ENCODE measurements at regions not wholly inside any gene's neighbourhood (a gene's known extent, or its start where the extent isn't known, plus 50 kb on each side); places are given as distances from the start of the nearest gene placed in this dataset.

DNA sequence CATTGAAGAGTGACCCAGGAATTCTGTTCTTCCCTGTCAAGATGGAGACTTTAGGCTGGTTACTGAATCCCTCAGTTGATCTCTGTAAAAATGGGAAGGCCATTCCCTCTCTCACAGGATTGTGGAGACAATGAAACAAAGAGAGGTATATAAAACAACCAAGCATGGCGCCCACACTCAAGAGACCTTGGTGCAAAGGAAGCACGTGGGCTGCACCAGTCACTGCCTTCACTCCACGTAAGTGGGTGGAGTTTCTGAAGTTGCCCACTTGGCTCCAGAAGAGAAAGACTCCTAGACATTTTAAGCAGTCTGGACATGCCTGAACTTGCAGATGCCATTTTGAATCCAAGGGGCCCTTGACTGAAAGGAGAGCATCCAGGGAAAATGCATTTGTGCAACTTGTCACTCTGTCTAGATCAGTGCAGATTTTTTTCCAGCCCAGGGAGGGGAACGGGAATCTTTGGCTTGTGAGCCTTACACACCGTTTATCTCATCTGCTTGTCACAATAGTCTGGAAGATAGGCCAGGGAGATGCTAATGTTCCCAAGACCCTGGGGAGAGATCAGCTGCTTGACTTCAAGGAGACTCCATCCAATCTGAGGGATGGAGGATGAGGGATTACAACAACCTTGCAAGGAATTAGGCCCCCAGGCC, 96.9 kb upstream of the TBX3 start:
- no peaks in the 10 kb centered on the region for H3K9me3 ChIP-seq (ENCODE audit: insufficient read depth, low read length)
- TF ChIP-seq ZNF274 (IDR thresholded peaks at IDR 0.05; ENCODE audit: low read depth, low read length) (no peak), SUZ12 (IDR thresholded peaks at IDR 0.05; ENCODE audit: extremely low read depth, insufficient read depth, insufficient read length) (no peak), YY1 (IDR thresholded peaks at IDR 0.05; ENCODE audit: insufficient read depth, insufficient read length) (no peak)
- no peaks in the 10 kb centered on the region for H3K4me1 ChIP-seq (ENCODE audit: insufficient read depth, insufficient read length)
- no peak for DNase-seq (ENCODE audit: low read depth, low spot score)
- no peak overlapping the region for H3K4me3 ChIP-seq (ENCODE audit: insufficient read length, low read depth)
- peaks cover 8% of the 10 kb centered on the region for H3K27me3 ChIP-seq (ENCODE audit: insufficient read depth, insufficient read length)
- no peaks in the 10 kb centered on the region for H3K36me3 ChIP-seq (ENCODE audit: insufficient read depth, insufficient read length, low read length)
- H3K9ac ChIP-seq (ENCODE audit: insufficient read length, low read depth) = no peak overlapping the region

DNA sequence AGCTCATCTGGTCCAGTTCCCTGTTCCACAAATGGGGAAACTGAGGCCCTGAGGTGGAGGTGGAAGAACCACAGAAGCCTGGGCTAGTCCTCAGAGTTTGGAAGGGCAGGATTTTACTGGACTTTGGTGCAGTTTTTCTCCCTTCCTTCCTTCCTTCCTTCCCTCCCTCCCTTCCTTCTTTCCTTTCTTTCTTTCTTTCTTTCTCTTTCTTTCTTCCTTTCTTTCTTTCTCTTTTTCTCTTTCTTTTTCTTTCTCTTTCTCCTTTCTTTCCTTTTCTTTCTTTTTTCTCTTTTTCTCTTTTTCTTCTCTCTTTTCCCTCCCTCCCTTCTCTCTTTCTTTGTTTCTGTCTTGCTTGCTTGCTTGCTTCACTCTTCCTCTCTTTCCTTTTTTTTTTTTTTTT, 95.7 kb upstream of the TBX3 start:
- H3K9me3 ChIP-seq (ENCODE audit: insufficient read depth, low read length) = 0 out of 2 replicates have a peak, but pooled peaks cover 6% of the 10 kb centered on the region

DNA sequence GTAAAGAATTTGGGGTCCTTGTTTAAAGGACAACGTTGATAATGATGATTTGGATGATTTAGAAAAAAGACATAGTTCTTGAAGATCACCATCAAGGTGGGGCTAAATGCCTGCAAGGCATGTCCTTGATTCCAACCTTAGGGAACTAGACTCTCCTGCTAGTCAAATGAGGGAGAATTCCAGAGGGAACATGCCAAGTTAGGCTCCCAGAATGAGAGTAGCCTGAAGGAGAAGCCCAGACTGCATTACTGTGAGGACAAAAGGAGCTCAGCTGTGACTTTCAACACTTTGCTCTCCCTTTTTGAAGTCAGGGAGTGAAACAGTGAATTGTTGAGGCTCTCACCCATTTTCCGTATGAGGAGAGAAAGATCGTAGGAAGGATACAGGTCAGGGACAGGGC, 95.2 kb upstream of the TBX3 start:
- Histone ChIP-seq H3K27me3 (ENCODE audit: insufficient read depth, insufficient read length) (peaks cover 8% of the 10 kb centered on the region), H3K9me3 (ENCODE audit: insufficient read depth, low read length) (0 out of 2 replicates have a peak, but pooled peaks cover 6% of the 10 kb centered on the region), H3K9ac (ENCODE audit: insufficient read length, low read depth) (no peak overlapping the region), H3K4me3 (ENCODE audit: insufficient read length, low read depth) (no peak overlapping the region), H3K36me3 (ENCODE audit: insufficient read depth, insufficient read length, low read length) (no peaks in the 10 kb centered on the region), H3K4me1 (ENCODE audit: insufficient read depth, insufficient read length) (no peaks in the 10 kb centered on the region)
- TF ChIP-seq YY1 (IDR thresholded peaks at IDR 0.05; ENCODE audit: insufficient read depth, insufficient read length) = no peak
- DNase-seq (ENCODE audit: low read depth, low spot score) = no peak

More for the DNA sequence above, 95.7 kb upstream of the TBX3 start:
- no peak for DNase-seq (ENCODE audit: low read depth, low spot score)
- H3K36me3 ChIP-seq (ENCODE audit: insufficient read depth, insufficient read length, low read length) = no peaks in the 10 kb centered on the region
- H3K27me3 ChIP-seq (ENCODE audit: insufficient read depth, insufficient read length) = peaks cover 8% of the 10 kb centered on the region
- no peak overlapping the region for H3K9ac ChIP-seq (ENCODE audit: insufficient read length, low read depth)
- H3K4me3 ChIP-seq (ENCODE audit: insufficient read length, low read depth) = no peak overlapping the region
- TF ChIP-seq ZNF274 (IDR thresholded peaks at IDR 0.05; ENCODE audit: low read depth, low read length) = no peak
- TF ChIP-seq YY1 (IDR thresholded peaks at IDR 0.05; ENCODE audit: insufficient read depth, insufficient read length) = no peak
- no peak for TF ChIP-seq SUZ12 (IDR thresholded peaks at IDR 0.05; ENCODE audit: extremely low read depth, insufficient read depth, insufficient read length)
- H3K4me1 ChIP-seq (ENCODE audit: insufficient read depth, insufficient read length) = no peaks in the 10 kb centered on the region

DNA sequence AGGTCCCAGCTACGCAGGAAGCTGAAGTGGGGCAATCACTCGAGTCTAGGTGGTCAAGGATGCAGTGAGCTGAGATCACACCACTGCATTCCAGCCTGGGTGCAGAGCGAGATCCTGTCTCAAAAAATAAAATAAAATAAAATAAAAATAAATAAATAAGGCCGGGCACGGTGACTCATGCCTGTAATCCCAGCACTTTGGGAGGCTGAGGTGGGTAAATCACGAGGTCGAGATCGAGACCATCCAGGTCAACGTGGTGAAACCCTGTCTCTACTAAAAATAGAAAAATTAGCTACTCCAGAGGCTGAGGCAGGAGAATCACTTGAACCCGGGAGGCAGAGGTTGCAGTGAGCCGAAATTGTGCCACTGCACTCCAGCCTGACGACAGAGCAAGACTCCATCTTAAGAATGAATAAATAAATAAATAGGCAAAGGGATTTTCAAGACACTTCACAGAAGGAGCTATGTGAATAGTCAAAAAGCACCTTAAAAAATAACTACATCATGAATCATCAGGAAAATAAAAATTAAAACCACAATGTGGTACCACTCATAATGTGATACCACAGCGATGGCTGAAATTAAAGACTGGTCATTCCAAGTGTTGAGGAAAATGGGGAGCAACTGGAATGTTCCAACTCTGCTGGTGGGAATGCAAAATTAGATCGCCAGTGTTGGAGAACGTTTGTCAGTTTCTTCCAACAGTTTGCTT, 92.9 kb upstream of the TBX3 start:
- TF ChIP-seq SUZ12 (IDR thresholded peaks at IDR 0.05; ENCODE audit: extremely low read depth, insufficient read depth, insufficient read length) (no peak), YY1 (IDR thresholded peaks at IDR 0.05; ENCODE audit: insufficient read depth, insufficient read length) (no peak), ZNF274 (IDR thresholded peaks at IDR 0.05; ENCODE audit: low read depth, low read length) (no peak)
- Histone ChIP-seq H3K9ac (ENCODE audit: insufficient read length, low read depth) (no peak overlapping the region), H3K4me1 (ENCODE audit: insufficient read depth, insufficient read length) (no peaks in the 10 kb centered on the region), H3K27me3 (ENCODE audit: insufficient read depth, insufficient read length) (peaks cover 8% of the 10 kb centered on the region), H3K4me3 (ENCODE audit: insufficient read length, low read depth) (no peak overlapping the region), H3K9me3 (ENCODE audit: insufficient read depth, low read length) (0 out of 2 replicates have a peak, but pooled peaks cover 6% of the 10 kb centered on the region), H3K36me3 (ENCODE audit: insufficient read depth, insufficient read length, low read length) (no peaks in the 10 kb centered on the region)
- DNase-seq (ENCODE audit: low read depth, low spot score) = no peak

DNA sequence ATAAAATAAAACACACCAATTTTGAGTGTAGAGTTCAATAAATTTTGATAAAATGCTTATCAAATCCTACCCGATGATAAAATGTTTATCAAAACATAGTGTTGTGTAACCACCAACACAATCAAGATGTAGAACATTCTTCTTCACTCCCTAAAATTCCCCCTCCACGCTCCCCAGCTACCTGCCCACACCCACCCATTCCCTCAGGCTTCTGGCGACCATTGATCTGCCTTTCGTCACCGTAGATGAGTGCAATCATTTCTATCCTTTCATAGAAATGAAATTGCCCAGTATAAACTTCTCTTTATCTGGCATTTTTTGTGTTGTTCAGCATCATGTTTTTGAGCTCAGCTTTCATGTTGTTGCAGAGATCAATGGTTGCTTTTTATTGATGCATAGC, 90.7 kb upstream of the TBX3 start:
- Histone ChIP-seq H3K36me3 (ENCODE audit: insufficient read depth, insufficient read length, low read length) (no peaks in the 10 kb centered on the region), H3K4me3 (ENCODE audit: insufficient read length, low read depth) (no peak overlapping the region), H3K27me3 (ENCODE audit: insufficient read depth, insufficient read length) (peaks cover 3% of the 10 kb centered on the region), H3K4me1 (ENCODE audit: insufficient read depth, insufficient read length) (no peaks in the 10 kb centered on the region), H3K9me3 (ENCODE audit: insufficient read depth, low read length) (0 out of 2 replicates have a peak, but pooled peaks cover 6% of the 10 kb centered on the region), H3K9ac (ENCODE audit: insufficient read length, low read depth) (no peak overlapping the region)
- no peak for DNase-seq (ENCODE audit: low read depth, low spot score)
- no peak for TF ChIP-seq ZNF274 (IDR thresholded peaks at IDR 0.05; ENCODE audit: low read depth, low read length)
- TF ChIP-seq SUZ12 (IDR thresholded peaks at IDR 0.05; ENCODE audit: extremely low read depth, insufficient read depth, insufficient read length) = no peak
- no peak for TF ChIP-seq YY1 (IDR thresholded peaks at IDR 0.05; ENCODE audit: insufficient read depth, insufficient read length)

DNA sequence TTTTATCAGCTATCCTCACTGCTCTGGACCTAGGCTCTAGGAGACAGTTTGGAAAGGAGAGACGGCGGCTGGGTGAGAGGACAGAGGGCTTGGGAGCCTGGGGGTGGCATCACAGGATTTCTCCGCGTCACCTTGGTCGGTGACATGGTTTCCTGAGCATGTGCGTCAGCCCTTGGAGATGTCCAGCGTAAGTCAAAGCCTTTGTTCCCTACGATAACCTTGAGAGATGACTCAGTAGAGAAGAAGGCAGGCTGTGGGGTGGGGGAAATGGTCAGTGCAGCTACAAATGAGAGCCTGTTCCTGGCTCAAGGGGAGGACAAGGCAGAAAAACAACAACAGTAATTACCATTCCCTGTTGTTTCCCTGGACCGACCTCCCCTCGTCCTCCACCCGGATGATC, 90.2 kb upstream of the TBX3 start:
- Histone ChIP-seq H3K36me3 (ENCODE audit: insufficient read depth, insufficient read length, low read length) (no peaks in the 10 kb centered on the region), H3K4me1 (ENCODE audit: insufficient read depth, insufficient read length) (no peaks in the 10 kb centered on the region), H3K9ac (ENCODE audit: insufficient read length, low read depth) (no peak overlapping the region), H3K27me3 (ENCODE audit: insufficient read depth, insufficient read length) (peaks cover 3% of the 10 kb centered on the region), H3K4me3 (ENCODE audit: insufficient read length, low read depth) (no peak overlapping the region), H3K9me3 (ENCODE audit: insufficient read depth, low read length) (0 out of 2 replicates have a peak, but pooled peaks cover 6% of the 10 kb centered on the region)
- TF ChIP-seq SUZ12 (IDR thresholded peaks at IDR 0.05; ENCODE audit: extremely low read depth, insufficient read depth, insufficient read length) (no peak), ZNF274 (IDR thresholded peaks at IDR 0.05; ENCODE audit: low read depth, low read length) (no peak), YY1 (IDR thresholded peaks at IDR 0.05; ENCODE audit: insufficient read depth, insufficient read length) (no peak)
- DNase-seq (ENCODE audit: low read depth, low spot score) = no peak

DNA sequence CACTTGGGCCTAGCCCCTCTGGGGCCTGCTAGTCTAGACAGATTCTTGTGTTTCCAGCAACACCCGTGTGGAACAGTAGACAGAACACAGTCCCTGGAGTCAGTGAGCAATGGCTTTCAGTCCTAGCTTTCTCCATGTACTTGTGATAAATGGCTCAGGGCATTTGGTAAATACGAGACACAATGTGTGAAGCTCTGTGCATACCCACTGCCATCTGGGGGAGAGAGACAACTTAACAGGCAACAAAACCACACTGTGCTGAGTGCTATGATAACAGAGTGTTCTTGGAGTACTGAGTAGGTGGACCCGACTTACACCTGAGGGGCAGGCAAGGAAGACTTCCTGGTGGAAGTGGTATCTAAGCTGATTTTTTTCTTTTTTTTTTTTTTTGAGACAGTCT, 86.3 kb upstream of the TBX3 start:
- Histone ChIP-seq H3K9ac (ENCODE audit: insufficient read length, low read depth) (no peak overlapping the region), H3K9me3 (ENCODE audit: insufficient read depth, low read length) (0 out of 2 replicates have a peak, but pooled peaks cover 6% of the 10 kb centered on the region), H3K27me3 (ENCODE audit: insufficient read depth, insufficient read length) (no peaks in the 10 kb centered on the region), H3K4me3 (ENCODE audit: insufficient read length, low read depth) (no peak overlapping the region), H3K36me3 (ENCODE audit: insufficient read depth, insufficient read length, low read length) (no peaks in the 10 kb centered on the region), H3K4me1 (ENCODE audit: insufficient read depth, insufficient read length) (no peaks in the 10 kb centered on the region)
- DNase-seq (ENCODE audit: low read depth, low spot score) = no peak
- no peak for TF ChIP-seq YY1 (IDR thresholded peaks at IDR 0.05; ENCODE audit: insufficient read depth, insufficient read length)
- TF ChIP-seq ZNF274 (IDR thresholded peaks at IDR 0.05; ENCODE audit: low read depth, low read length) = no peak
- no peak for TF ChIP-seq SUZ12 (IDR thresholded peaks at IDR 0.05; ENCODE audit: extremely low read depth, insufficient read depth, insufficient read length)

All from NT2/D1 (cell line).